ENCODE measurements at regions not wholly inside any gene's neighbourhood (a gene's known extent, or its start where the extent isn't known, plus 50 kb on each side); places are given as distances from the start of the nearest gene placed in this dataset.

GRCh38 chrX:82658492-82658891, 849.6 kb upstream of the POU3F4 start:
- no peak overlapping the region for H3K27ac ChIP-seq (ENCODE audit: low read depth in 1 of 2, low read length in 1 of 2)
- H3K36me3 ChIP-seq (ENCODE audit: control insufficient read depth in 4 of 4, insufficient read depth in 4 of 4, low read length in 4 of 4): no peaks in the 10 kb centered on the region
- H3K9me3 ChIP-seq (ENCODE audit: control insufficient read depth in 4 of 4, insufficient read depth in 3 of 4, low read length in 3 of 4): no peaks in the 10 kb centered on the region
- H3K9ac ChIP-seq (ENCODE audit: insufficient read depth in 1 of 2, low read length in 2 of 2): no peak overlapping the region
- H3K4me3 ChIP-seq: no peak overlapping the region
- no peak for DNase-seq
- WGBS, 2 donors: 52 to 73% methylated on average over 3 of the region's 3 CpGs
- no peaks in the 10 kb centered on the region for H3K27me3 ChIP-seq (ENCODE audit: control insufficient read depth in 3 of 3, insufficient read depth in 3 of 3, low read length in 2 of 3)
- TF ChIP-seq CTCF (IDR thresholded peaks at IDR 0.05; ENCODE audit: control extremely low read depth, extremely low read depth): no peak
- no peak for ATAC-seq (ENCODE audit: insufficient read depth, low FRiP score)
- H3K4me1 ChIP-seq (ENCODE audit: control insufficient read depth in 5 of 5, insufficient read depth in 5 of 5, low read length in 5 of 5): no peaks in the 10 kb centered on the region

- H3K36me3 ChIP-seq (ENCODE audit: control insufficient read depth in 4 of 4, insufficient read depth in 4 of 4, low read length in 4 of 4): no peaks in the 10 kb centered on the region
- H3K4me1 ChIP-seq (ENCODE audit: control insufficient read depth in 5 of 5, insufficient read depth in 5 of 5, low read length in 5 of 5): no peaks in the 10 kb centered on the region
- no peak overlapping the region for H3K4me3 ChIP-seq
- ATAC-seq (ENCODE audit: insufficient read depth, low FRiP score) (no peak), DNase-seq (no peak)
- WGBS, 2 donors: 44 to 68% methylated on average over 3 of the region's 3 CpGs
- no peak overlapping the region for H3K9ac ChIP-seq (ENCODE audit: insufficient read depth in 1 of 2, low read length in 2 of 2)
- H3K27ac ChIP-seq (ENCODE audit: low read depth in 1 of 2, low read length in 1 of 2): no peak overlapping the region
- H3K9me3 ChIP-seq (ENCODE audit: control insufficient read depth in 4 of 4, insufficient read depth in 3 of 4, low read length in 3 of 4): no peaks in the 10 kb centered on the region
- H3K27me3 ChIP-seq (ENCODE audit: control insufficient read depth in 3 of 3, insufficient read depth in 3 of 3, low read length in 2 of 3): no peaks in the 10 kb centered on the region
- TF ChIP-seq CTCF (IDR thresholded peaks at IDR 0.05; ENCODE audit: control extremely low read depth, extremely low read depth): no peak
These were observed 841.7 kb upstream of the POU3F4 start for GRCh38 chrX:82666355-82666754.

- H3K27me3 ChIP-seq (ENCODE audit: control insufficient read depth in 3 of 3, insufficient read depth in 3 of 3, low read length in 2 of 3): no peaks in the 10 kb centered on the region
- H3K9me3 ChIP-seq (ENCODE audit: control insufficient read depth in 4 of 4, insufficient read depth in 3 of 4, low read length in 3 of 4): no peaks in the 10 kb centered on the region
- no peaks in the 10 kb centered on the region for H3K36me3 ChIP-seq (ENCODE audit: control insufficient read depth in 4 of 4, insufficient read depth in 4 of 4, low read length in 4 of 4)
- TF ChIP-seq CTCF (IDR thresholded peaks at IDR 0.05; ENCODE audit: control extremely low read depth, extremely low read depth): no peak
- ATAC-seq (ENCODE audit: insufficient read depth, low FRiP score): no peak
- no peak overlapping the region for H3K27ac ChIP-seq (ENCODE audit: low read depth in 1 of 2, low read length in 1 of 2)
- H3K9ac ChIP-seq (ENCODE audit: insufficient read depth in 1 of 2, low read length in 2 of 2): no peak overlapping the region
- no peak for DNase-seq
- H3K4me3 ChIP-seq: no peak overlapping the region
- H3K4me1 ChIP-seq (ENCODE audit: control insufficient read depth in 5 of 5, insufficient read depth in 5 of 5, low read length in 5 of 5): no peaks in the 10 kb centered on the region
These were observed 833.0 kb upstream of the POU3F4 start for GRCh38 chrX:82675104-82675503.

GRCh38 chrX:82676386-82676785, 831.7 kb upstream of the POU3F4 start:
- ATAC-seq (ENCODE audit: insufficient read depth, low FRiP score) (no peak), DNase-seq (no peak)
- H3K4me1 ChIP-seq (ENCODE audit: control insufficient read depth in 5 of 5, insufficient read depth in 5 of 5, low read length in 5 of 5): no peaks in the 10 kb centered on the region
- no peak overlapping the region for H3K4me3 ChIP-seq
- H3K27me3 ChIP-seq (ENCODE audit: control insufficient read depth in 3 of 3, insufficient read depth in 3 of 3, low read length in 2 of 3): no peaks in the 10 kb centered on the region
- no peak overlapping the region for H3K9ac ChIP-seq (ENCODE audit: insufficient read depth in 1 of 2, low read length in 2 of 2)
- no peak overlapping the region for H3K27ac ChIP-seq (ENCODE audit: low read depth in 1 of 2, low read length in 1 of 2)
- 44 to 59% methylated on average over 2 of the region's 2 CpGs for WGBS, 2 donors
- no peaks in the 10 kb centered on the region for H3K36me3 ChIP-seq (ENCODE audit: control insufficient read depth in 4 of 4, insufficient read depth in 4 of 4, low read length in 4 of 4)
- no peak for TF ChIP-seq CTCF (IDR thresholded peaks at IDR 0.05; ENCODE audit: control extremely low read depth, extremely low read depth)
- H3K9me3 ChIP-seq (ENCODE audit: control insufficient read depth in 4 of 4, insufficient read depth in 3 of 4, low read length in 3 of 4): no peaks in the 10 kb centered on the region
